ENCODE measurements at regions not wholly inside any gene's neighbourhood (a gene's known extent, or its start where the extent isn't known, plus 50 kb on each side); places are given as distances from the start of the nearest gene placed in this dataset.

- Mint-ChIP-seq H3K9me3 (ENCODE audit: insufficient read depth) (peaks cover 3% of the 10 kb centered on the region), H3K4me1 (peaks cover 22% of the 10 kb centered on the region), H3K27me3 (peaks cover 17% of the 10 kb centered on the region), H3K27ac (no peak overlapping the region), H3K4me3 (no peak overlapping the region)
- peaks cover 0 to 1% (median 0%) of the 10 kb centered on the region in 4 experiments for H3K27me3 ChIP-seq (replicated peaks in 1 of 4; ENCODE audit: control extremely low read depth in 1 of 4, control insufficient read depth in 3 of 4, insufficient read depth in 4 of 4, low read length in 3 of 4)
- CTCF ChIA-PET = no interaction called here
- no peak overlapping the region for H3K27ac ChIP-seq (ENCODE audit: low read length in 2 of 2)
- POLR2A ChIA-PET = no interaction called here
- intact Hi-C loops (cut with micrococcal nuclease) = no loop called here
- no peak overlapping the region for H3K4me2 ChIP-seq (replicated peaks; ENCODE audit: low read depth, low read length, poor library complexity, severe bottlenecking)
- no peak overlapping the region for H2AFZ ChIP-seq (ENCODE audit: insufficient read depth, low read depth, low read length, poor library complexity, severe bottlenecking)
- peaks cover 15 to 16% of the 10 kb centered on the region in 2 donors for H3K4me1 ChIP-seq (ENCODE audit: control insufficient read depth in 2 of 2, insufficient read depth in 2 of 2, low read length in 2 of 2)
- H3K4me3 ChIP-seq (ENCODE audit: control extremely low read depth in 1 of 5, extremely low read depth in 1 of 5, insufficient read depth in 1 of 5, low read depth in 2 of 5, low read length in 4 of 5) = no peak overlapping the region
- no peaks in the 10 kb centered on the region for H3K36me3 ChIP-seq (replicated peaks in 1 of 2; ENCODE audit: control extremely low read depth in 1 of 2, control insufficient read depth in 1 of 2, extremely low read depth in 1 of 2, insufficient read depth in 2 of 2, low read length in 1 of 2)
- H3K9ac ChIP-seq (ENCODE audit: low read length) = no peak overlapping the region
- no peaks in the 10 kb centered on the region for H3K79me2 ChIP-seq (ENCODE audit: control insufficient read depth, insufficient read depth, low read length)
- ATAC-seq (ENCODE audit: low read depth) (no peak), DNase-seq (no peak)
- H3K9me3 ChIP-seq (ENCODE audit: control extremely low read depth in 1 of 3, control insufficient read depth in 2 of 3, insufficient read depth in 1 of 3, low read length in 2 of 3) = peaks cover 0 to 37% (median 13%) of the 10 kb centered on the region in 3 donors
- no peak for TF ChIP-seq CTCF (IDR thresholded peaks at IDR 0.05)
- TF ChIP-seq EZH2 (IDR thresholded peaks at IDR 0.05; ENCODE audit: borderline replicate concordance, insufficient read depth, low read depth, low read length, poor library complexity, severe bottlenecking) = no peak
- no peaks in the 10 kb centered on the region for H4K20me1 ChIP-seq (ENCODE audit: control insufficient read depth, insufficient read depth, low read length, poor library complexity, severe bottlenecking)
- WGBS (ENCODE audit: insufficient coverage) = 98% methylated on average over 11 of the region's 11 CpGs
Observed at GRCh38 chr4:4919927-4920326, 60.5 kb downstream of the MSX1 start.

DNA sequence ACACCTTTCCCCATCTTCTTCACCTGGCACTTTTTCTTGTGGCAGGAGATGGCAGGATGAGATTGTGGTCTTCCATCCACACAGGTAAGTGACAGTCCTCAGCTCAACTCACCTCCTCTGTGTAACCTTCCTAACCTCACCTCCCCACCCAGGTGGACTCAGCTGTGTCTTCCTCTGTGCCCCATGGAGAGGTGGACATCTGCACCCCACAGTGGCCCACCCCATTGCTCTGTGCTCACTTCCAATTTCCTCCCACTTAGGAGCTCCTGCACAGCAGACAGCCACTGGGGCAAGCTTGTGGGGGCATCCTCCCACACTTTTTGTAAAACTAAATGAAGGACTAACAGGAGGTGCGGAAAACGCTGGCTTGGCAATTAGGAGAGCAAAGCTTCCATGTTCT is 61.6 kb downstream of the MSX1 start:
- H3K4me1 Mint-ChIP-seq = peaks cover 22% of the 10 kb centered on the region
- no peak overlapping the region for H3K4me3 ChIP-seq (ENCODE audit: control extremely low read depth in 1 of 5, extremely low read depth in 1 of 5, insufficient read depth in 1 of 5, low read depth in 2 of 5, low read length in 4 of 5)
- no peaks in the 10 kb centered on the region for H4K20me1 ChIP-seq (ENCODE audit: control insufficient read depth, insufficient read depth, low read length, poor library complexity, severe bottlenecking)
- H3K27ac Mint-ChIP-seq = no peak overlapping the region
- no peak overlapping the region for H3K4me3 Mint-ChIP-seq
- ATAC-seq (ENCODE audit: low read depth) = no peak
- ChIA-PET POLR2A (no interaction called here), CTCF (interaction anchor here (1.1 kb wide), 1 partner anchor 14 kb away, joined by 3 read pairs; no protein-coding TSS in a partner anchor)
- H3K9ac ChIP-seq (ENCODE audit: low read length) = no peak overlapping the region
- WGBS (ENCODE audit: insufficient coverage) = 95% methylated on average over 2 of the region's 2 CpGs
- H3K27ac ChIP-seq (ENCODE audit: low read length in 2 of 2) = no peak overlapping the region
- H3K9me3 Mint-ChIP-seq (ENCODE audit: insufficient read depth) = peaks cover 3% of the 10 kb centered on the region
- no peak for TF ChIP-seq EZH2 (IDR thresholded peaks at IDR 0.05; ENCODE audit: borderline replicate concordance, insufficient read depth, low read depth, low read length, poor library complexity, severe bottlenecking)
- no peak for TF ChIP-seq CTCF (IDR thresholded peaks at IDR 0.05)
- H3K36me3 ChIP-seq (replicated peaks in 1 of 2; ENCODE audit: control extremely low read depth in 1 of 2, control insufficient read depth in 1 of 2, extremely low read depth in 1 of 2, insufficient read depth in 2 of 2, low read length in 1 of 2) = no peaks in the 10 kb centered on the region
- peaks cover 0 to 34% (median 13%) of the 10 kb centered on the region in 3 donors for H3K9me3 ChIP-seq (ENCODE audit: control extremely low read depth in 1 of 3, control insufficient read depth in 2 of 3, insufficient read depth in 1 of 3, low read length in 2 of 3)
- H3K79me2 ChIP-seq (ENCODE audit: control insufficient read depth, insufficient read depth, low read length) = no peaks in the 10 kb centered on the region
- H3K4me1 ChIP-seq (ENCODE audit: control insufficient read depth in 2 of 2, insufficient read depth in 2 of 2, low read length in 2 of 2) = peaks cover 15 to 16% of the 10 kb centered on the region in 2 donors
- no peaks in the 10 kb centered on the region for H3K27me3 ChIP-seq (replicated peaks in 1 of 4; ENCODE audit: control extremely low read depth in 1 of 4, control insufficient read depth in 3 of 4, insufficient read depth in 4 of 4, low read length in 3 of 4)
- H3K4me2 ChIP-seq (replicated peaks; ENCODE audit: low read depth, low read length, poor library complexity, severe bottlenecking) = no peak overlapping the region
- DNase-seq = no peak
- no peak overlapping the region for H2AFZ ChIP-seq (ENCODE audit: insufficient read depth, low read depth, low read length, poor library complexity, severe bottlenecking)
- peaks cover 19% of the 10 kb centered on the region for H3K27me3 Mint-ChIP-seq
- intact Hi-C loops (cut with micrococcal nuclease) = no loop called here

All from B cell (primary cell).